SU-DHL-6 (cell line): ENCODE measurements at regions not wholly inside any gene's neighbourhood (a gene's known extent, or its start where the extent isn't known, plus 50 kb on each side); places are given as distances from the start of the nearest gene placed in this dataset.

Experiments
- H2AFZ ChIP-seq: fragments of 200-600 bp; sonication (generic); 2 replicates; pipeline ENCODE4 v1.6.1; 2014; ENCODE audit warnings: low read depth, mild to moderate bottlenecking, moderate library complexity, mixed read lengths, antibody characterized with exemption, low read length; ENCODE audit not compliant: severe bottlenecking
- H3F3A ChIP-seq: fragments of 200-600 bp; shearing (Covaris generic); 2 replicates; pipeline ENCODE4 v1.6.0; 2016; ENCODE audit warnings: antibody characterized with exemption, mild to moderate bottlenecking; ENCODE audit not compliant: insufficient read depth
- H3K27ac ChIP-seq: fragments of 200-600 bp; sonication (generic); 2 replicates; pipeline ENCODE4 v1.5.1; 2016; ENCODE audit warnings: low read depth, mild to moderate bottlenecking, low read length, moderate library complexity, mixed read lengths
- H3K27me3 ChIP-seq: fragments of 200-600 bp; sonication (generic), shearing (Covaris generic); 2 replicates; pipeline ENCODE4 v1.6.0; 2014; ENCODE audit warnings: mild to moderate bottlenecking, low read length
- H3K36me3 ChIP-seq: fragments of 200-600 bp; sonication (generic); 2 replicates; pipeline ENCODE4 v1.6.1; 2014; ENCODE audit warnings: mild to moderate bottlenecking, low read length, mixed read lengths
- H3K4me2 ChIP-seq: fragments of 300-600, 200-600 bp; shearing (Covaris generic), sonication (generic); 2 replicates; pipeline ENCODE4 v1.6.0; 2014; ENCODE audit warnings: low read length, low read depth, mild to moderate bottlenecking; ENCODE audit not compliant: poor library complexity, severe bottlenecking
- H3K4me3 ChIP-seq: fragments of 200-600 bp; sonication (generic); 2 replicates; pipeline ENCODE4 v1.5.1; 2014; ENCODE audit warnings: antibody characterized with exemption, low read length, mild to moderate bottlenecking, mixed read lengths; ENCODE audit not compliant: insufficient read depth, poor library complexity, severe bottlenecking
- H3K79me2 ChIP-seq: fragments of 200-600 bp; sonication (generic); 2 replicates; pipeline ENCODE4 v1.6.1; 2014; ENCODE audit warnings: mild to moderate bottlenecking, low read length, moderate library complexity; ENCODE audit not compliant: insufficient read depth
- H3K9ac ChIP-seq: fragments of 200-600 bp; sonication (generic); 2 replicates; pipeline ENCODE4 v1.7.0; 2014; ENCODE audit warnings: mild to moderate bottlenecking, low read length
- H3K9me2 ChIP-seq: fragments of 200-600 bp; sonication (generic); replicated peaks from 2 replicates; pipeline ENCODE4 v1.6.1; 2014; ENCODE audit warnings: low read length; ENCODE audit not compliant: insufficient read depth
- H3K9me3 ChIP-seq: fragments of 200-600 bp; sonication (generic); 2 replicates; pipeline ENCODE4 v1.6.1; 2014; ENCODE audit warnings: low read length, mixed read lengths; ENCODE audit not compliant: insufficient read depth
- H4K20me1 ChIP-seq: fragments of 200-600 bp; sonication (generic); 2 replicates; pipeline ENCODE4 v1.6.1; 2014; ENCODE audit warnings: low read depth, mild to moderate bottlenecking, antibody characterized with exemption, low read length, moderate library complexity, mixed read lengths
- EZH2phosphoT487 ChIP-seq: fragments of 200-600 bp; sonication (generic), shearing (Covaris generic); conservative IDR thresholded peaks from 2 replicates; pipeline ENCODE4 v1.6.1; 2018; ENCODE audit warnings: mild to moderate bottlenecking, antibody characterized with exemption, low read length, moderate library complexity, mixed read lengths
- TF ChIP-seq, protein P1 (sequence below): fragments of 200-600 bp; sonication (generic); IDR thresholded peaks from one replicate; pipeline ENCODE4 v1.5.1; 2017; ENCODE audit warnings: antibody characterized with exemption, mild to moderate bottlenecking, low read length, moderate library complexity; ENCODE audit not compliant: insufficient read depth, poor library complexity, severe bottlenecking

DNA sequence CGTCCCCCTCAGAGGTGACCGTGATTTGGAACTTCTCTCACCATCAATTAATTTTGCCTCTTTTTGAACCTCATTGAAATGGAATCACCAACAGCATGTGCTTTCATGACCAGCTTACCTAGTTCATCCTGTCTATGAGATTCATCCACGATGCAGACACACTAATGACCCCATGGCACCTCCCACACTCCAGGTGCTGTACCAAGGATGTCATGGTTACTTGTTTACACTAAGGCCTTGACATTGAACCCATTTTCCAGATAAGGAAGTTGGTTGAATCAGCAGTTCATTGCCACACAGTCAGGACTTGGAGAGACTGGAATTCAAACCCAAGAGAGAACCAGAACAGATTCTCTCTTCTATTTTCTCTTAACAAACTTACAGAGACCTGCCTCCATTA is 139.0 kb downstream of the ZFP36L2 start:
- no peaks in the 10 kb centered on the region for H3K9me2 ChIP-seq
- H3K79me2 ChIP-seq, result no peaks in the 10 kb centered on the region
- no peak overlapping the region for H2AFZ ChIP-seq
- H3K9me3 ChIP-seq, result no peaks in the 10 kb centered on the region
- no peak overlapping the region for H3K4me3 ChIP-seq
- TF ChIP-seq, protein P1, sequence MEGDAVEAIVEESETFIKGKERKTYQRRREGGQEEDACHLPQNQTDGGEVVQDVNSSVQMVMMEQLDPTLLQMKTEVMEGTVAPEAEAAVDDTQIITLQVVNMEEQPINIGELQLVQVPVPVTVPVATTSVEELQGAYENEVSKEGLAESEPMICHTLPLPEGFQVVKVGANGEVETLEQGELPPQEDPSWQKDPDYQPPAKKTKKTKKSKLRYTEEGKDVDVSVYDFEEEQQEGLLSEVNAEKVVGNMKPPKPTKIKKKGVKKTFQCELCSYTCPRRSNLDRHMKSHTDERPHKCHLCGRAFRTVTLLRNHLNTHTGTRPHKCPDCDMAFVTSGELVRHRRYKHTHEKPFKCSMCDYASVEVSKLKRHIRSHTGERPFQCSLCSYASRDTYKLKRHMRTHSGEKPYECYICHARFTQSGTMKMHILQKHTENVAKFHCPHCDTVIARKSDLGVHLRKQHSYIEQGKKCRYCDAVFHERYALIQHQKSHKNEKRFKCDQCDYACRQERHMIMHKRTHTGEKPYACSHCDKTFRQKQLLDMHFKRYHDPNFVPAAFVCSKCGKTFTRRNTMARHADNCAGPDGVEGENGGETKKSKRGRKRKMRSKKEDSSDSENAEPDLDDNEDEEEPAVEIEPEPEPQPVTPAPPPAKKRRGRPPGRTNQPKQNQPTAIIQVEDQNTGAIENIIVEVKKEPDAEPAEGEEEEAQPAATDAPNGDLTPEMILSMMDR, result no peak
- no peak for TF ChIP-seq EZH2phosphoT487
- H3K27me3 ChIP-seq, result no peaks in the 10 kb centered on the region
- no peak overlapping the region for H3K27ac ChIP-seq
- H3F3A ChIP-seq, result no peaks in the 10 kb centered on the region
- no peaks in the 10 kb centered on the region for H4K20me1 ChIP-seq
- no peaks in the 10 kb centered on the region for H3K36me3 ChIP-seq
- H3K4me2 ChIP-seq, result no peak overlapping the region
- no peak overlapping the region for H3K9ac ChIP-seq

DNA sequence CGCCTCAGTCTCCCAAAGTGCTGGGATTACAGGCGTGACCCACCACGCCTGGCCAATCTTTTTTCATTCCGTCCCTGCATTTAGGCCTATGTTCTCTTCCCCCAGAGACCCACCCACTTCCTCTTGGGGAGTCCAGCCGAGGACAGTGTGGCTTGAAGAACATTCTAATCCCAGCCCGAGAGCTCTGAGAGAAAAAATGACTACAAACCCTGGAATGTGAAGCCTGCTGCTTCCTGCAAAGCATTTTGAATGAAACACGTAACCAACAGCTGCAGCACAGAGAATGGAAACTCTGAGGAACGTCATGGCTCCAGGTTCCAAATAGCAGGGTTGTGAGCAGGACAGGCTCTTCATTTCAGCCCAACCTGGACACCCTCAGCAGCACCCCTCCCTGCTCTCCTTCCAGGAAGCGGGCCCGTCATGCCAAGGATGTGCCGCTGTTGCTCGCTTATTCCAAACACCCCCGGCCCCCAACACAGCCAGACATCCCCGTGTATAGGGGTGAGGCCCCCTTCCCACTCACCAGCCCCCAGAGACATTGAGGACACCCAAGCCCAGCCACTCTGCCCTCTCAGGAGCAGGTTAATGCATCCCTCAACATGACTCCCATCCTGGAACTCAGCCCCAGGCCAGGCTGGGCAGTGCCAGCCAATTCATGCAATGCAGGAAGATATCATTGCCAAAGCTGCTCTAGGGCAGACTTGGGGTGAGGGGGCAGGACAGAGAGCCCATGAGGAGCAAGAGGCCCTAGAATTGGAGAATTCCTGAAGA is 139.8 kb downstream of the ZFP36L2 start:
- H3K9me2 ChIP-seq, result no peaks in the 10 kb centered on the region
- no peaks in the 10 kb centered on the region for H3K27me3 ChIP-seq
- H3K9ac ChIP-seq, result no peak overlapping the region
- no peak overlapping the region for H3K4me2 ChIP-seq
- H3K79me2 ChIP-seq, result no peaks in the 10 kb centered on the region
- no peak overlapping the region for H2AFZ ChIP-seq
- H3K9me3 ChIP-seq, result no peaks in the 10 kb centered on the region
- H4K20me1 ChIP-seq, result no peaks in the 10 kb centered on the region
- H3K36me3 ChIP-seq, result no peaks in the 10 kb centered on the region
- H3K27ac ChIP-seq, result no peak overlapping the region
- TF ChIP-seq, protein P1, result no peak
- TF ChIP-seq EZH2phosphoT487, result no peak
- no peaks in the 10 kb centered on the region for H3F3A ChIP-seq
- H3K4me3 ChIP-seq, result no peak overlapping the region

DNA sequence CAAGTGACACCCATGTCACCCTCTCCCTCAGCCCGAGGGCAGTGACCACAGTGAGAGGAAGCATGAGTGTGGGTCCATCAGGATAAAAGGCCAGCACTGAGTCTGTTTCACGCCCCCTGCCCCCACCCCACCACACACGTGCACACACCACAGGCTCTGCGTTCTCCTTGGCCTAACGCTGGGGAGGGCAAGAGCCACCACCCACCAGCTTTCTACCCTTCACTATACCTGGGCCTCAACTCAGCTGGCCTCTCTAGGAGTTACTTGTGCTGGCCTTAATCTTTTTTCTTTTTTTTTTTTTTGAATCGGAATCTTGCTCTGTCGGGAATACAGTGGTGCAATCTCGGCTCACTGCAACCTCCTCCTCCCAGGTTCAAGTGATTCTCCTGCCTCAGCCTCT is 140.5 kb downstream of the ZFP36L2 start:
- H3K27ac ChIP-seq, result no peak overlapping the region
- no peak overlapping the region for H2AFZ ChIP-seq
- no peaks in the 10 kb centered on the region for H3K27me3 ChIP-seq
- no peaks in the 10 kb centered on the region for H3K36me3 ChIP-seq
- no peak overlapping the region for H3K4me2 ChIP-seq
- no peaks in the 10 kb centered on the region for H3F3A ChIP-seq
- TF ChIP-seq EZH2phosphoT487, result no peak
- TF ChIP-seq, protein P1, result no peak
- no peaks in the 10 kb centered on the region for H3K9me3 ChIP-seq
- H3K9me2 ChIP-seq, result no peaks in the 10 kb centered on the region
- H4K20me1 ChIP-seq, result no peaks in the 10 kb centered on the region
- no peaks in the 10 kb centered on the region for H3K79me2 ChIP-seq
- H3K4me3 ChIP-seq, result no peak overlapping the region
- no peak overlapping the region for H3K9ac ChIP-seq
